ENCODE measurements at regions not wholly inside any gene's neighbourhood (a gene's known extent, or its start where the extent isn't known, plus 50 kb on each side); places are given as distances from the start of the nearest gene placed in this dataset.

DNA sequence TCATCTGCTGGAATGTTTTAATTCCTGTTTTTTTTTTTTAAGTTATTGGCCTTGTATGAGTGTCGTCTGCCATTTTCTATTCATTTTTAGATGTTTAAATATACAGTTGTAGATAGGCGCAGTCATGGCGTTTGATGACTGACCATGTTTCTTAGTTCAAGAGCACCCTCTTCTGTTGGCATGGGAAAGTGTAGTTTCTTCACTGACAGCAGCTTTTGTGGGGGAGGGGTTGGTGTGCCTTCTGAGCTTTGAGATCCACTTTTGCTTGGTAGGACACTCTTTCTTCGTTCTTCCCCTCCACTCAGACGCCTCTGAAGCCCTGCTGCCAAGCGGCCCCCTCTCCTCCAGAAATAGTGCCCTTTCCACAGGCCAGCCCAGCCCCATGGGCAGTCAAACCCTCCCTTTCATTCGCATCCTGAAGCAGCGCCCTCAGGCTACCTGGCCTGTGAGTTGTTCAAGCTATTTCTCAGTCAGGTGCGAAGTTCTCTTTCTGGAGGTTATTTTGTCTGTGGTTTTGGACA, 492.0 kb downstream of the TNS1 start (continued):
- TF ChIP-seq, protein P1, sequence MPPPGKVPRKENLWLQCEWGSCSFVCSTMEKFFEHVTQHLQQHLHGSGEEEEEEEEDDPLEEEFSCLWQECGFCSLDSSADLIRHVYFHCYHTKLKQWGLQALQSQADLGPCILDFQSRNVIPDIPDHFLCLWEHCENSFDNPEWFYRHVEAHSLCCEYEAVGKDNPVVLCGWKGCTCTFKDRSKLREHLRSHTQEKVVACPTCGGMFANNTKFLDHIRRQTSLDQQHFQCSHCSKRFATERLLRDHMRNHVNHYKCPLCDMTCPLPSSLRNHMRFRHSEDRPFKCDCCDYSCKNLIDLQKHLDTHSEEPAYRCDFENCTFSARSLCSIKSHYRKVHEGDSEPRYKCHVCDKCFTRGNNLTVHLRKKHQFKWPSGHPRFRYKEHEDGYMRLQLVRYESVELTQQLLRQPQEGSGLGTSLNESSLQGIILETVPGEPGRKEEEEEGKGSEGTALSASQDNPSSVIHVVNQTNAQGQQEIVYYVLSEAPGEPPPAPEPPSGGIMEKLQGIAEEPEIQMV (CRISPR knock-in tag; IDR thresholded peaks at IDR 0.05; ENCODE audit: low read depth) = no peak
- TF ChIP-seq FOXK2 (IDR thresholded peaks at IDR 0.05) (no peak), SALL2 (CRISPR knock-in tag; IDR thresholded peaks at IDR 0.05) (0 out of 2 replicates have a peak, but pooled peaks have one; percentile 45), FOXC1 (CRISPR knock-in tag; IDR thresholded peaks at IDR 0.05; ENCODE audit: borderline replicate concordance) (no peak), ZNF274 (CRISPR knock-in tag; IDR thresholded peaks at IDR 0.05) (no peak), POLR2AphosphoS2 (IDR thresholded peaks at IDR 0.05; ENCODE audit: low read depth, low read length) (no peak), RFX3 (CRISPR knock-in tag; IDR thresholded peaks at IDR 0.05) (no peak), FOXA3 (CRISPR knock-in tag; IDR thresholded peaks at IDR 0.05) (peak; percentile 19; the same call in 1 of the 2 replicates), ZBTB38 (CRISPR knock-in tag; IDR thresholded peaks at IDR 0.05) (no peak), NR2F2 (IDR thresholded peaks at IDR 0.05; ENCODE audit: borderline replicate concordance, low read depth) (no peak), KMT2B (CRISPR knock-in tag; IDR thresholded peaks at IDR 0.05) (0 out of 2 replicates have a peak, but pooled peaks have one; percentile 27), ZBTB20 (CRISPR knock-in tag; IDR thresholded peaks at IDR 0.05; ENCODE audit: borderline replicate concordance, low read depth) (no peak), GABPA (IDR thresholded peaks at IDR 0.05; ENCODE audit: low read depth, low read length) (no peak), GABPA (CRISPR knock-in tag; IDR thresholded peaks at IDR 0.05; ENCODE audit: low read depth) (no peak), ZNF34 (CRISPR knock-in tag; IDR thresholded peaks at IDR 0.05; ENCODE audit: borderline replicate concordance) (no peak), FOSL1 (CRISPR knock-in tag; IDR thresholded peaks at IDR 0.05; ENCODE audit: borderline replicate concordance) (no peak), ERF (CRISPR knock-in tag; IDR thresholded peaks at IDR 0.05) (peak; percentile 53; the same call in 1 of the 2 replicates)
- TF ChIP-seq, protein P2, sequence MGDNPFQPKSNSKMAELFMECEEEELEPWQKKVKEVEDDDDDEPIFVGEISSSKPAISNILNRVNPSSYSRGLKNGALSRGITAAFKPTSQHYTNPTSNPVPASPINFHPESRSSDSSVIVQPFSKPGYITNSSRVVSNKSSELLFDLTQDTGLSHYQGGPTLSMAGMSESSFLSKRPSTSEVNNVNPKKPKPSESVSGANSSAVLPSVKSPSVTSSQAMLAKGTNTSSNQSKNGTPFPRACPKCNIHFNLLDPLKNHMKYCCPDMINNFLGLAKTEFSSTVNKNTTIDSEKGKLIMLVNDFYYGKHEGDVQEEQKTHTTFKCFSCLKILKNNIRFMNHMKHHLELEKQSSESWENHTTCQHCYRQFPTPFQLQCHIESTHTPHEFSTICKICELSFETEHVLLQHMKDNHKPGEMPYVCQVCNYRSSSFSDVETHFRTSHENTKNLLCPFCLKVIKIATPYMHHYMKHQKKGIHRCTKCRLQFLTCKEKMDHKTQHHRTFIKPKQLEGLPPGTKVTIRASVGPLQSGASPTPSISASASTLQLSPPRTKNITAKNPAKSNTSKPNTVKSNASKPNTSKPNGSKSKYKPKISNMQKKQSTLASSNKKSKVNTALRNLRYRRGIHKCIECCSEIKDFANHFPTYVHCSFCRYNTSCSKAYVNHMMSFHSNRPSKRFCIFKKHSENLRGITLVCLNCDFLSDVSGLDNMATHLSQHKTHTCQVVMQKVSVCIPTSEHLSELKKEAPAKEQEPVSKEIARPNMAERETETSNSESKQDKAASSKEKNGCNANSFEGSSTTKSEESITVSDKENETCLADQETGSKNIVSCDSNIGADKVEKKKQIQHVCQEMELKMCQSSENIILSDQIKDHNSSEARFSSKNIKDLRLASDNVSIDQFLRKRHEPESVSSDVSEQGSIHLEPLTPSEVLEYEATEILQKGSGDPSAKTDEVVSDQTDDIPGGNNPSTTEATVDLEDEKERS (CRISPR knock-in tag; IDR thresholded peaks at IDR 0.05) = no peak
- TF ChIP-seq, protein P3, sequence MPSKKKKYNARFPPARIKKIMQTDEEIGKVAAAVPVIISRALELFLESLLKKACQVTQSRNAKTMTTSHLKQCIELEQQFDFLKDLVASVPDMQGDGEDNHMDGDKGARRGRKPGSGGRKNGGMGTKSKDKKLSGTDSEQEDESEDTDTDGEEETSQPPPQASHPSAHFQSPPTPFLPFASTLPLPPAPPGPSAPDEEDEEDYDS (CRISPR knock-in tag; IDR thresholded peaks at IDR 0.05) = no peak
- TF ChIP-seq, protein P4, sequence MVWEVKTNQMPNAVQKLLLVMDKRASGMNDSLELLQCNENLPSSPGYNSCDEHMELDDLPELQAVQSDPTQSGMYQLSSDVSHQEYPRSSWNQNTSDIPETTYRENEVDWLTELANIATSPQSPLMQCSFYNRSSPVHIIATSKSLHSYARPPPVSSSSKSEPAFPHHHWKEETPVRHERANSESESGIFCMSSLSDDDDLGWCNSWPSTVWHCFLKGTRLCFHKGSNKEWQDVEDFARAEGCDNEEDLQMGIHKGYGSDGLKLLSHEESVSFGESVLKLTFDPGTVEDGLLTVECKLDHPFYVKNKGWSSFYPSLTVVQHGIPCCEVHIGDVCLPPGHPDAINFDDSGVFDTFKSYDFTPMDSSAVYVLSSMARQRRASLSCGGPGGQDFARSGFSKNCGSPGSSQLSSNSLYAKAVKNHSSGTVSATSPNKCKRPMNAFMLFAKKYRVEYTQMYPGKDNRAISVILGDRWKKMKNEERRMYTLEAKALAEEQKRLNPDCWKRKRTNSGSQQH (CRISPR knock-in tag; IDR thresholded peaks at IDR 0.05; ENCODE audit: low read depth) = no peak
- TF ChIP-seq, protein P5, sequence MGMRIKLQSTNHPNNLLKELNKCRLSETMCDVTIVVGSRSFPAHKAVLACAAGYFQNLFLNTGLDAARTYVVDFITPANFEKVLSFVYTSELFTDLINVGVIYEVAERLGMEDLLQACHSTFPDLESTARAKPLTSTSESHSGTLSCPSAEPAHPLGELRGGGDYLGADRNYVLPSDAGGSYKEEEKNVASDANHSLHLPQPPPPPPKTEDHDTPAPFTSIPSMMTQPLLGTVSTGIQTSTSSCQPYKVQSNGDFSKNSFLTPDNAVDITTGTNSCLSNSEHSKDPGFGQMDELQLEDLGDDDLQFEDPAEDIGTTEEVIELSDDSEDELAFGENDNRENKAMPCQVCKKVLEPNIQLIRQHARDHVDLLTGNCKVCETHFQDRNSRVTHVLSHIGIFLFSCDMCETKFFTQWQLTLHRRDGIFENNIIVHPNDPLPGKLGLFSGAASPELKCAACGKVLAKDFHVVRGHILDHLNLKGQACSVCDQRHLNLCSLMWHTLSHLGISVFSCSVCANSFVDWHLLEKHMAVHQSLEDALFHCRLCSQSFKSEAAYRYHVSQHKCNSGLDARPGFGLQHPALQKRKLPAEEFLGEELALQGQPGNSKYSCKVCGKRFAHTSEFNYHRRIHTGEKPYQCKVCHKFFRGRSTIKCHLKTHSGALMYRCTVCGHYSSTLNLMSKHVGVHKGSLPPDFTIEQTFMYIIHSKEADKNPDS (CRISPR knock-in tag; IDR thresholded peaks at IDR 0.05) = no peak
- TF ChIP-seq, protein P6, sequence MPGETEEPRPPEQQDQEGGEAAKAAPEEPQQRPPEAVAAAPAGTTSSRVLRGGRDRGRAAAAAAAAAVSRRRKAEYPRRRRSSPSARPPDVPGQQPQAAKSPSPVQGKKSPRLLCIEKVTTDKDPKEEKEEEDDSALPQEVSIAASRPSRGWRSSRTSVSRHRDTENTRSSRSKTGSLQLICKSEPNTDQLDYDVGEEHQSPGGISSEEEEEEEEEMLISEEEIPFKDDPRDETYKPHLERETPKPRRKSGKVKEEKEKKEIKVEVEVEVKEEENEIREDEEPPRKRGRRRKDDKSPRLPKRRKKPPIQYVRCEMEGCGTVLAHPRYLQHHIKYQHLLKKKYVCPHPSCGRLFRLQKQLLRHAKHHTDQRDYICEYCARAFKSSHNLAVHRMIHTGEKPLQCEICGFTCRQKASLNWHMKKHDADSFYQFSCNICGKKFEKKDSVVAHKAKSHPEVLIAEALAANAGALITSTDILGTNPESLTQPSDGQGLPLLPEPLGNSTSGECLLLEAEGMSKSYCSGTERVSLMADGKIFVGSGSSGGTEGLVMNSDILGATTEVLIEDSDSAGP (CRISPR knock-in tag; IDR thresholded peaks at IDR 0.05; ENCODE audit: borderline replicate concordance) = no peak
